NCI-H2107 (cell line): ENCODE measurements at regions not wholly inside any gene's neighbourhood (a gene's known extent, or its start where the extent isn't known, plus 50 kb on each side); places are given as distances from the start of the nearest gene placed in this dataset.
"Not testable (repeated sequence)": the region's sequence is repeated elsewhere in the genome, so short reads cannot be mapped to it uniquely, and the experiment has no call there.

Experiments used
- DNase-seq: peaks from one replicate; lab custom pipeline; 2025; lab: John Stamatoyannopoulos, UW

DNA sequence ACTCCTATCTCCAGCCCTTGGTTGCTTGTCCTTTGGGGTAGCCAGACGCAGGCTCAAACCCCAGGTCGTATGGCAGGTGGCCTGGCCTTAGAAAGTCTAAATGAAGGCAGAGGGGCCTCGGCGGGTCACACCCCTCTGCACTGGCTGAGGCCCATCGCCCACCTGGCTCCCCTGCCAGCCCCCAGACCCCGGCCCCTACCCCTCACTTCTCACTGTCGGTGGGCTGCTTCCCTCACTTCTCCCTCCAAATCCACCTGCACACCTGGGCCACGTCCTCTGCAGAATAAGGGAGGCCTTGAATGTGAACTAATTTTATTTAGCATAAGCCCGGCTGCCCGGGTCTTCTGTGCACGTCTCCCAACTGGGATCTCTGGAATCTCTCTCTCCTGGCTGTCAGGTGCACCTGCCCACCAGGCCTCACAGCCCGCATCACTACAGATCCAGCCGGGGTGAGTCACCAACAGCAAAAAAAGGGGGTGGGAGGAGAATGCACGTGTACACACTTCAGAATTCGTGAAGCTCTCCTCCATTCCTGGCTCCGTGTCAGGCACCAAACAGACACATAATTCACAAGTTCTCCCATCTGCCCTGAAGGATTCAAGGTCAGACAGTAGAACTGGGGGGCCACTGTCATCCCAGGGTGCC lies 107.5 kb upstream of the SIM2 start:
- no peak for DNase-seq

DNA sequence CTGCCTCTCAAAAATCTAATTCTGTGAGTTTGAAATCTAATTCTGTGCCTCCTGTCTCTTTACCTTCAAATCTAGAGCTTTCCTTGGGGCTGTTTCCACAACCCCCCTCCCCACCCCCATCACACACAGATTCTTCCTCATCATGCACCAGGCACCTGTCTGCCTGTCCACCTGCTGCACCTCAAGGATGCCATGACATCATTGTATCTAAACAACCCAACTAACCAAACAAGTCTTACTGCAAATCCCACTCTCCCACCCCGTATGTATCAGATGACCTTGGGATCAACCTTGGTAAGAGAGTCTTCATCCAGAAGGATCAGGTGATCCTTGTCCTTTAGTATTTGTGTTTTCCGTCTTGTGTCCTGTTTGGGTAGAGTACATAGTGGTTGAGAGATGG lies 102.7 kb upstream of the SIM2 start:
- no peak for DNase-seq

DNA sequence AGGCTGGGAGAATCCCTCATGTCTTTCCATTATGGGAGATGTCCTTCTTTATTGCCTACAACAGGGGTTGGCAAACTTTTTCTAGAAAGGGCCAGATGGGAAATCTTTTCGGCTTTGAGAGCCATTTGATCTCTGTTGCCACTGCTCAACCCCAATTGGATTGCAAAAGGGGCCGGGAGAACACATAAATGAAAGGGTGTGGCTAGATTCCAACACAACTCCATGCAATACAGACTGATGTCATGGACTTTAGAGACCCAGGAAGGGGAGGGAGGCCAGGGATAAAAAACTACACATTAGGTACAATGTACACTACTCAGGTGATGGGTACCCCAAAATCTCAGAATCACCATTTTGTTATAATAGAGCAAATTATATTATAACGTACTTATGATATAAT lies 97.6 kb upstream of the SIM2 start:
- no peak for DNase-seq

DNA sequence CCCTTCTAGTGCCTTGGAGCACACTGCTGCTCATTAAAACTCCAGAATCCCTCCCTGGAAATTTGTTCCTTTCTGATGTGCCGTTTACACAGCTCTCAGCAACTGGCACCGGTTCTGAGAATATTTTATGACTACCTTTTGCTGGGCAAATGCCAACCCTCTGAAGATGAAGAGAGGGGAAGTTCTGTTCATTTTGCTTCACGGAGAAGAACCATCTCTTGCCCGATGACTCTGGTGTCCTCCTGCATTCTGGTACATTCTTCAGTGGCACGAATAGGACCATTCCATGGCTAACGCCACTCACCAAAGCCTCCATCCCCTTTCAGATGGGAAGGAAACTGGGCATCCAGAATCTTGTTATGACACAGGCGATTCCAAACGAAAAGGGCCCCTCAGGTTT lies 96.2 kb upstream of the SIM2 start:
- no peak for DNase-seq

DNA sequence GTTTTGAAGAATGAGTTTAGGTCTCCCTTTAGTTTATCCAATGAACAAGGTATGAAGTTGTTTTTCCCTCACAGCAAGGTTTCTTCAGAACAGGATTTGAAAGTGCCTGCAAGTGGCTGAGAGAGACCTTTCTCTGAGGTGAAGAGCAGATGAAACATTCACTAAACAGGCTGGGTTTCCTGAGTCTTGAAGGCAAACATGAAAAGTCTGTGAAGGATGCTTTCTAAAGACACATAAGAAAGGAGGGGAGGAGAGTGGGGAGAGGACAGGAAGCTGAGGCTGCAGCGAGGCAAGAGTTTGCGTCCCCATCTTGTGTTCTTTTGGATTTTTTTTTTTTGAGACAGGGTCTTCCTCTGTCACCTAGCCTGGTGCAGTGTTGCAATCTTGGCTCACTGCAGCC lies 95.7 kb upstream of the SIM2 start:
- DNase-seq: no peak

DNA sequence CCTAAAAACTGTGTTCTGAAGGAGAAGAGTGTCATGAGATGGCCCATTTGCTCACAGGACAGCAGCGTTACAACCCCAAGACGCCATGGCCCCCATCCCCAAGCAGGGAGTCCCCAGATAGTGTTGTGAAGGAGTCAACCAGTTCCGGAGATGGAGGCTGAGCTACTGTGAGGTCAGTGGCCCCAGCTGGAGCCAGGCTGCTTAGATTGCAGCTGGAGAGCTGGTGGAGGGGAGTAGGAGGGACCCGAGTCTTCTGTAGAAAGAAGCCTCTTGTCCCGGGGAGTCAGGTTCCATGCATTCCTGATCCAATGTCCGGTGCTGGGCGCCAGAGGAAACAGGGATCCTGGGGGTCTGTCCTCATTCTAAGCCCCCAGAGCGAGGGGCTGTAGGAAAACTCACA lies 93.5 kb upstream of the SIM2 start:
- DNase-seq: no peak

DNA sequence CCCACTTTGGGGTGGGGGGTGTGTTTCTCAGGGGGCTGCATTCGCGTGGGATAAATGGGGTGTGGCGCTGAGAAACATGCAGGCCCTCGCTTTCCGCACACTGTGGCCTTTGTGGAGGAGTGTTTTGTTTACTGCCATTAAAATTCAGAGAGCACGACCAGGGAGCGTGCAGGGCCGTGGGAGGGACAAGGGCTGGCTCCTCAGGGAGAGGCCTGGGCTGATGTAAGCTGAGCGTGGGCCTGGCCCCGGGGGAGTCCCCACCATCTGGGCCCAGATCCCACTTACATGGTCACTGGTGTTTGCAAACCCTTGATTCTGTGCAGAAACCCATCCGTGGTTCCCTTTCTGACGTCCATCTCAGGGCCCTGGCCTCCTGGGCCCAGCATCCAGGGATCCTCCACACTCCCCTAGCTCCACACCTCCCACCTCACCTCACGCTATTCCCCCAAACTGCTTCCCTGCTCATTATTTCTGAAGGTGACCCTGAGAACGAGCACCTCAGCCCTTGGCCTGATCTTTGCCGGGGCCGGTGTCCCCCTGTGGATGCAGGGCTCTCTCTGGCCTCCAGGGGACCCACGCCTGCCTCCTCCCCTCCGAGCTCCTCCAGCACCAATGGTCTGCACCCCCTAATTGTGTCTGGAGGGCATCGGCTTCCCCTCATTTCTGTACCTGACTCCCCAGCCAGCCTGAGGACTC lies 92.5 kb upstream of the SIM2 start:
- DNase-seq: no peak

DNA sequence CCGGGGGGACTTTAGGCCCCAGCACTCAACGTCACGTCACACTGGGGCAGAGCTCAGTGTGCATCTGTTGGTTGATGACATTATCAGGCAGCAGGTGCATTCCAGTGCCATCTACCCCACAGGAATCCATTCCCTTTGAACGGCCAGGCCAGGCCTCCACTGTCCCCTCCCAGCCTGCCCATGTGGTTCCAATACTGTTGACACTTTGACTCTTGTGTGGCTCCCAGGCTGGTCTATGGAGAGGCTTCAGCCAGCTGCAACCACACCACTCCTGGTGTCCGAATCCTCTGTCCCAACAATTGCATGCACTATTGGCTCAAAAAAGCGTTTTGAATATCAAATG lies 92.0 kb upstream of the SIM2 start:
- DNase-seq: no peak

DNA sequence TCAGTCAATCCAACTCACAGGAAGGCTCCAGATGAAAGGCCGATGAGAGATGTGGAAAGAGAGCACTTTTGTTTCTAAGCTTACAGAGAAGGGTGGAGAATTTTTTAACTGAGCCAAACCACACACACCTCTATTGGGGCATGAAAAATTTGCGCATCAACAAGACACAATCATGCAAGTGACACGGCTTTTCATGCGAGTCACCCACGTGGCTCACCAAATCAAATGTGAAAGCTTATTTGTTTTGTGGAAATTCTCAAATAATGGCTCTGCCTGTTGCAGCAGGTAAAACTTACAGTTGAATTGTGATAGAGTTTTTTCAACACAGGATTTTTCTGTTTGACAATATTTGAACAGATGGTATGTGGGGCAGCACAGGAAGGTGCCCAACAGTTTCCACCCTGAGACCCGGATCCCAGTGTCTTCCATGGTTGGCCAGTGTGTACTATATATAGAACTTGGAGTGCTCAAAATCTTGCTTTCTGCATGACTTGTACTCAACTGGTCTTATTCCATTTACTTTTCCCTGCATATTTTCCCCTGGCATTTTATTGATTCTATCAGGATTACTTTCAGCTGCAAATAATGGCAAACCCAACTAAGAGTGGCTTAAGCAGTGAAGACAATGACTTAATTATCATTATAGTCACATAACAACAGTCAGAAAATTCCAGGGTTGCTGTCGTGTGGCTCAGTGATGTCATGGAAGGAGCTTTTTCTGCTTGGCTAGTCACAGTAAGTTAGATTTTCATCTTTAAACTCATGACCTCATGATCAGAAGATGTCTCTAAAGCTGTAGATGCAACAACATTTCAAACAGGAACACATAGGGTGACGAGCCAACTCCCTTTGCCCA lies 90.6 kb upstream of the SIM2 start:
- DNase-seq: no peak

DNA sequence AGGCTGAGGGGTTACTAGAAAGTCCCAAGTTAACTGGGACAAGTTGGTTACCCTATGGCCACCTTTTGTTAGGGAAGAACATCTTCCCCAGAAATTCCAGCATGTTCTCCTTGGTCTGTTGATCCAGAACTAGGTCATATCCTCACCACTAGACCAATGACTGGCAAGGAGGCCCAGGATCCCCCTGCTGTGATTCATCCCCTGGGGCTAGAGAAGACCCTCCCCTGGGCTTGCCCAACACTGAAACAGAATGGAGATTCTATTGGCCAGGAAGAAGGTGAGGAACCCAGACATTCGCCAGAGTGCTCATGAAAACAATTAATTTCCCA lies 90.1 kb upstream of the SIM2 start:
- DNase-seq: no peak

DNA sequence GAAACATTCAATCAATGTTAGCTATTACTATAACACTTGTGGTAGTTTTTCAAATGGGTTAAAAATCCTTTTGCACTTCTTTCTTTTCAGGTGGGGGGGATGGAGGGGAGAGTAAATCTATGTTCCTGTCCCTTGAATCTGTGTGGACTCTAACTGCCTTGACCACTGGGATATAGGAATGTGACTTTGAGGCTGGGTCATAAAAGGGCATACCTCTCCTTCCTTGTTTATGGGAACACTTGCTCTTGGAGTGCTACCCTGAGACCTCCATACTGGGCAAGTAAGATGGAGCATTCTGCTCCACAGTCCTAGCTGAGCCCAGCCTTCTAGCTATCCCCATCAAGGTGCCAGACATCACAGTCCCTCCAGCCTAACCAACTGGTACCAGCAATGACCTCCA lies 89.3 kb upstream of the SIM2 start:
- DNase-seq: no peak

DNA sequence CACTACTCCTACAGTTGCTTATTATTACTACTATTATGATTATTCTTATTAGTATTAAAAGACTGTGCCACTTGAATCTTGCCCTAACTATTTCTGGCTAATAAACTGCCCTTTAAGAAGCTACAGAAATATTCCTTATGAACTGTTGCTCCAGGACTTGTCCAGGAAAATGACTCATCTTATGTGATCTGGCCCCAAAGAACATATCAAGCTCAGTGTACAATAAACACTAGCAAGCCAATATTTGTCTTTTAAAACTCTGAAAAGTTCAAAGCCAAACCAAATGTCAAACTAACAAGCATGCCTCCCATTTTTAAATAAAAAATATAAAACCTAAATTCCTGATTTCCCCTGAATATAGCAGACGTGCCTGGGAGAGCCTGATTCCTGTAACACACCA lies 88.7 kb upstream of the SIM2 start:
- no peak for DNase-seq

DNA sequence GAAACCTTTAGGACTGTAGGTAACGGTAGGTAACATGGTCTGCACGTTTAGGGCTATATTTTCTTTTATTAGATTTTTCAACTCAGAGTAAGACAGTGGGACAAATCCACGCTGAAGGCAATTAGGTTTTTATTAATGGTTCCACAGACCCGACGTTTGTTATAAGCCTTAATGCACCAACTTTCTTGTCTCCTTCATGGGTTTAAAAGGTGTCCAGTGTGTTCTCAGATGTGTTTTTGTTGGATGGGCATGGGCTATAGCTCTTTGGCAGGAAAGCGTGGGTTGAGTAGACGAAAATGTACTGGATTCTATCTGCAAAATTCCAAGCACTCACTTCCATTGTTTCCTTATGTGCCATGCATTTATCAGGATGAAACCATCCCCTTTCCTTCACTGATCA lies 88.0 kb upstream of the SIM2 start:
- no peak for DNase-seq

DNA sequence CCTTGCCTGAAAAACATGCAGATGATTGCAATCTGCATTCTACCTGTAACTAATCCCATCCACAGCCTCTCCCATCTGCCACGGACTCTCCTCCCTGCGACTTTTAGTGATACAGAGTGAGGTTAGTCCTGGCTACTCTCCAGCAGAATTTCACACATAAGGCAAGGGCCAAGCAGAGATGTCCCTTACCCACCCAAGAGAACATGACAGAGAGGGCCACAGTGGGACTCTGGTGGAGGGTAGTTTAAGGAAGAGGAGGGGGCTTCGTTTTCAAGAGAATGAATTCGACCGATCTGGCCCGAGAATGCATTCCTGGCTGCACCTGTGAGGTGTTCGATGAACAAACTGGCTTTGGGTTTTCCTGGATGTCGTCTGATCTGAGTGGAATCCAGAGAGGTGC lies 87.5 kb upstream of the SIM2 start:
- DNase-seq: no peak

DNA sequence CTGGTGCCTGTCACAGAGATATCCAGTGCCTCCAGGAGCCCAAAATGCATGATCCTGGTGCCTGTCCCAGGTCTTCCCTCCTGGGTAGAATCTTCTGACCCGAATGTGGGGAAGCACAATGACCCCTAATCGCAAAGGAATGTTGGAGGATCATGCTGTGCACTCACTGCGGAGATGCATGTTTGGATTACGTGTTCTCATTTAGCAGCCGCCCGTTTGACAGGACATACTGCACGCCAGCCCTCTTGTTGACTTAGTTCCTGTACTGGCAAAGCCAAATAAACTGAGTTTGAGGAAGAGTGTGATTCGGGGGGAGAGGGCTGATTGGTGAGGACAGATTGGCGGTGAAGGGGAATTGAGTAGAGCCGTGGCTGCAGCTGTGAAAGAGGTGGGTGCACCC lies 85.9 kb upstream of the SIM2 start:
- DNase-seq: no peak

DNA sequence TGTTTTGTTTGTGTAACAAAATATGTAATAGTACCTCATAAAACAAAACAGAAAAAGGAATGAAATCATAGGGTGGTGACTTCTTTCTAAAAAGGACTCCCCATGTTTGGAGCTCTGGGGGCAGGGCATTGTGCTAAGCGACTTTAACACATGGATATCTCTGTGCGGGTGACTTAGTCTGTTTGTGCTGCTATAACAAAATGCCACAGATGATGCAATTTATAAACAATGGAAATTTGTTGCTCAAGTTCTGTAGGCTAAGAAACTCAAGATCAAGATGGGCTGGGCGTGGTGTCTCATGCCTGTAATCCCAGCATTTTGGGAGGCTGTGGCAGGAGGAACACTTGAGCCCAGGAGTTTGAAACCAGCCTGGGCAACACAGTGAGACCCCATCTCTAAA lies 85.4 kb upstream of the SIM2 start:
- DNase-seq: no peak

DNA sequence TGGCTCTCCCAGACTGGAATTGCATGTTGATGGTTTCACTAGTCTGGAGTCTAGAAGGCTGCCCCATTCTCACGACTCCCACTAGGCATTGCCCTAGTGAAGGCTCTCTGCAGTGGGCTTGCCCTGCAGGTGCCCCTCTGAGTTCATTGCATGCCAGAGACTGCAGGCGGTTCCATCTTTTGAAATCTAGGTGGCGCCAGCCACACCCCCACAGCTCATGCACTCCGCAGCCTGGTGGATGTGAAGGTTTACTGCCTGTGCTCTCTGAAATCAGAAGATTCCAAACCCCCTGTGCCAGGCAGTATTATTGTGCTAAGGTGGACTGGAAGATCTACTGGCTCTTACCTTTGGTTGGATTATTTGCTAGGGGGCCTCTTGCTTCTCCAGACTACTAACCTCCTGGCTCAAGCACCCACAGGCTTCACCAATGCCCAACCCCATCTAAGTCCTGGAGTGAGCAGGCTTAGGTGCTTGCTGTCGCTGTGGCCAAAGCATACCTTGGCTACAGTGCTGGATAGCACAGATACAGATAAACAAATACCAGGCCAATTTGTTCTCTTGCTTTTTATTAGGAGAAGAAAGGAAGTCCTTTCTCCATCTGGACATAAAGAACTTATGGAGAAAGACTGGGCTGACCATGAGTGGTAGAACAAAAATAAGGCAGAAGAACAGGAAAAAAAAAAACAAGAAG lies 83.5 kb upstream of the SIM2 start:
- no peak for DNase-seq

DNA sequence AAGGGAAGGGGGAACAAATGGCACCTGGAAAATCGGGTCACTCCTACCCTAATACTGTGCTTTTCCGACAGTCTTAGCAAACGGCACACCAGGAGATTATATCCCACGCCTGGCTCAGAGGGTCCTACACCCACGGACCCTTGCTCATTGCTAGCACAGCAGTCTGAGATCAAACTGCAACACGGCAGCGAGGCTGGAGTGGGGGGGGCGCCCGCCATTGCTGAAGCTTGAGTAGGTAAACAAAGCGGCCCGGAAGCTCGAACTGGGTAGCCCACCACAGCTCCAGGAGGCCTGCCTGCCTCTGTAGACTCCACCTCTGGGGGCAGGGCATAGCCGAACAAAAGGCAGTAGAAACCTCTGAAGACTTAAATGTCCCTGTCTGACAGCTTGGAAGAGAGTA lies 82.1 kb upstream of the SIM2 start:
- DNase-seq: not testable (repeated sequence)

DNA sequence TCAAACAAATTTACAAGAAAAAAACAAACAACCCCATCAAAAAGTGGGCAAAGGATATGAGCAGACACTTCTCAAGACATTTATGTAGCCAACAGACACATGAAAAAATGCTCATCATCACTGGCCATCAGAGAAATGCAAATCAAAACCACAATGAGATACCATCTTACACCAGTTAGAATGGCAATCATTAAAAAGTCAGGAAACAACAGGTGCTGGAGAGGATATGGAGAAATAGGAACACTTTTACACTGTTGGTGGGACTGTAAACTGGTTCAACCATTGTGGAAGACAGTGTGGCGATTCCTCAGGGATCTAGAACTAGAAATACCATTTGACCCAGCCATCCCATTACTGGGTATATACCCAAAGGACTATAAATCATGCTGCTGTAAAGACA lies 77.1 kb upstream of the SIM2 start:
- not testable (repeated sequence) for DNase-seq

DNA sequence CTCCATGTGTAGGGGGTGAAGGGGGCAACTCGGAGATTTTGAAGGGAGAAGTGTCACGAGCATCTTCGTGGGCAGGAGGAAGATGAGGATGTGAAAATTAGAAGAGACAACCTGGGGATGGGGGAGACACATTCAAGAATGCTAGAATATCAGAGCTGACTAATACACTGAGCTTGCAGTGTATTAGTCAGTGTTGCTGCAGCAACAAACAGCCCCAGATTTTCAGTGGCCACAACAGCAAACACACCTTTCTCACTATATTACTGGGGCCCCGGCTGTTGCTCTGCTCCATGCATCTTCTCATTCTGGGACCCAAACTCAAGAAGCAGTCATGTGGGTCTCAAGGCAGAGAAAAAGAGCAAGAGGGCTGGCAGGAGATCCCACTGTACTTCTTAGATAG lies 74.8 kb upstream of the SIM2 start:
- DNase-seq: no peak

DNA sequence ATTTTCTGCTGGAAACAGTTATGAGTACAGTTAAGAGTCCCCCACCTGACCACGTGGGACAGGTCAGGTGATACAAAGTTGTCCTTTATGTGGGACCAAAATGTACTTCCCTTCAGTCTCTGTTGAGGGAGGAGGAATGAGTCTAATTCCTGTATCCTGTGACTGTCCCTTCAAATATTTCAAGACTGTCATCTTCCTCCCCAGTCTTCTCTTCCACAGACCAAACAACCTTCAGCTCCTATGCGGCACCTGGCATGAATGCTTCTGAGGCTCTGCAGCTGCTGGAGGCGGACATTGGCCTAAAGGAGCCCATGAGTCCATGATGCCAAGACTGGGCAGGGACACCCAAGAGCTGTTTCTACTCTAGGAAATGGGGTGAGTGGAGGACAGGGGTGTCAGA lies 72.1 kb upstream of the SIM2 start:
- no peak for DNase-seq

DNA sequence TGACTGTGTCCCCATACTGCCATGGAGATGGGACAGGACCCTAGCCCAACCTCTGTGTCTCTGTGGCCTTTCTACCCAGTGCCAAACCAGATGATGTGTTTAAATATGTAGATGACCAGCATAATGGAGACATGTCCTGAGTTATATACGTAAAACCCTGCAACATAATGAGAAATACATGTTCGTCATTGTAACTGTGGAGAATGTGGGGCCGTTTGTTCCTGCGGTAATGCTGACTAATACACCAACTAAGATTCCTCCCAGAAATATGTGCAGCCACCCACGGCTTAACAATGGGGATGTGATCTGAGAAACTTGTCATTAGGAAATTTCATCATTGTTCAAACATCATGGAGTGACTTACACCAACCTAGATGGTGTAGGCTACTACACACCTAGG lies 71.7 kb upstream of the SIM2 start:
- no peak for DNase-seq

DNA sequence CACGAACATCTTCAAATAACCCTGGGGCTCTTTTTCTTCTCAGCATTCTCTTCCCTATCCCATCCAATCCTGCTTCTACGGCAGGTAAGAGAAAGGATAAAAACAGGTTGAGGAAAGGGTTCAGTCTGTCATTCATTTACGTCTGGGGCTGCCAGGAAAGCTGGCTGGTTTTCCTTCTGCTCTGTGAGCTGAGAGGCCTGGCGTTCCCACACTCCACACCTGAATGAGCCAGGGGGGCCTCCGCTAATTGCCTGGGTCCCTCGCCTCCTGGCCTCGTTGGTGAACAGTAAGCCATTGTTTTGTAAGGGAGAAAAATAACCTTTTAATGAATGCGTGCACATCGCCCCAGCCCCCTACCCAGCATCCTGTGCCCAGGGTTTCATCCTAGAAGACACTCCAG lies 70.8 kb upstream of the SIM2 start:
- DNase-seq: no peak
